Renal cortical epithelial cell (primary cell): ENCODE measurements at regions not wholly inside any gene's neighbourhood (a gene's known extent, or its start where the extent isn't known, plus 50 kb on each side); places are given as distances from the start of the nearest gene placed in this dataset.
A peak's percentile ranks its signal among the peaks of the same experiment; 100 is the strongest.
"Not testable (repeated sequence)": the region's sequence is repeated elsewhere in the genome, so short reads cannot be mapped to it uniquely, and the experiment has no call there.

Source experiments
- DNase-seq: peaks from one replicate; pipeline ENCODE4 v3.0.0-alpha.2; 2011; ENCODE audit warnings: low read depth

- DNase-seq = no peak
Observed at GRCh38 chr3:74978684-74979083, 364.2 kb upstream of the CNTN3 start.

DNA sequence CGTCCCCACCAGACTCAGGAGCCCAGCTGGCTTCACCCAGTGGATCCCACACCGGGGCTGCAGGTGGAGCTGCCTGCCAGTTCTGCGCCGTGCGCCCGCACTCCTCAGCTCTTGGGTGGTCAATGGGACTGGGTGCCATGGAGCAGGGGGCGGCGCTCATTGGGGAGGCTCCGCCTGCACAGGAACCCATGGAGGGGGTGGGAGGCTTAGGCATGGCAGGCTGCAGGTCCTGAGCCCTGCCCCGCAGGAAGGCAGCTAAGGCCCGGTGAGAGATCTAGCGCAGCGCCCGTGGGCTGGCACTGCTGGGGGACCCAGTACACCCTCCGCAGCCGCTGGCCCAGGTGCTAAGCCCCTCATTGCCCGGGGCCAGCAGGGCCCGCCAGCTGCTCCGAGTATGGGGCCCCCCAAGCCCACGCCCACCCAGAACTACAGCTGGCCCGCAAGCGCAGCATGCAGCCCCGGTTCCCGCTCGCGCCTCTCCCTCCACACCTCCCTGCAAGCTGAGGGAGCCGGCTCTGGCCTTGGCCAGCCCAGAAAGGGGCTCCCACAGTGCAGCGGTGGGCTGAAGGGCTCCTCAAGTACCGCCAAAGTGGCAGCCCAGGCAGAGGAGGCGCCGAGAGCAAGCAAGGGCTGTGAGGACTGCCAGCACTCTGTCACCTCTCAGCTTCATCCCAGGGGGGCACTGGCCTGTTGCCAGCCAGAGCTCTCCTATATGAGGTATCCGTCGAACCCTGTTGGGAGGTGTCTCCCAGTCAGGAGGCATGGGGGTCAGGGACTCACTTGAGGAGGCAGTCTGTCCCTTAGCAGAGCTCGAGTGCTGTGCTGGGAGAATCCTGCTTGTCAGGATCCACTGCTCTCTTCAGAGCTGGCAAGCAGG is 370.8 kb upstream of the CNTN3 start:
- DNase-seq = not testable (repeated sequence)

GRCh38 chr3:74988095-74988494 is 373.6 kb upstream of the CNTN3 start:
- no peak for DNase-seq

GRCh38 chr3:74992898-74993297 is 378.4 kb upstream of the CNTN3 start:
- DNase-seq = no peak

DNA sequence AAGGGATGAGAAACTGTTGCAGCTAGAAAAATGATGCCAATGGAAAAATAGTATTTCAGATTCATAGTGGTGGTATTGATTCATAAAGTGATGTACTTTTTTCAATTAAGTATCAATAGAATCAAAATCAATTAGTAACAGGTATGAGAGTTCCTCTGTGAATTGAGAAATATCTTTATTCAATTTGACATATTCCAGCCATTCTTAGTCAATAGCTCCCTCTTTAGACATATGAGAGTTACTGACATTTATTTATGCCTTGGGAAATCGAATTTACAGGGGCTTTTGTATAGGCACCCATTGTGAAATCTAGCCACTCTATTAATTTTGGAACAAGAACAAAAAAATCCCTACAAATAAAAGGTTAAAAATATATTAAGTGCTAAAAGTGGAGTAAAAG is 386.9 kb upstream of the CNTN3 start:
- peak; percentile 6 for DNase-seq

- no peak for DNase-seq
Observed at GRCh38 chr3:75012791-75013331, 398.4 kb upstream of the CNTN3 start.

- DNase-seq = no peak
Observed at GRCh38 chr3:75014008-75014407, 399.5 kb upstream of the CNTN3 start.

DNA sequence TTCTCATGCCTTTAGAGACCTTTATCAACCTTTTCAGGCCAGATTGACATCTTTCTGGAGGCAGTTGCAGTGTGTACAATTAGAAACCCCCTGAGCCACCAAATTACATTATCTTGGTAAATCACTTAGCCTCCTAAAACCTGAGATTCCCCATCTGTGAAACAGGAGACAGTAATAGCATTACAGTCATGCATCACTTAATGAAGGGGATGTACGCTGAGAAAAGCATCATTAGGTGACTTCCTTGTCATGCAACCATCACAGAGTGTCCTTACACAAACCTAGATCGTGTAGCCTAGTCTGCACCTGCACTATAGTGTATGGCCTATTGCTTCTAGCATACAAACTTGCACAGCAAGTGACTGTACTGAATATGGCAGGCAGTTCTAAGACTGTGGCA is 400.8 kb upstream of the CNTN3 start:
- DNase-seq = no peak

DNA sequence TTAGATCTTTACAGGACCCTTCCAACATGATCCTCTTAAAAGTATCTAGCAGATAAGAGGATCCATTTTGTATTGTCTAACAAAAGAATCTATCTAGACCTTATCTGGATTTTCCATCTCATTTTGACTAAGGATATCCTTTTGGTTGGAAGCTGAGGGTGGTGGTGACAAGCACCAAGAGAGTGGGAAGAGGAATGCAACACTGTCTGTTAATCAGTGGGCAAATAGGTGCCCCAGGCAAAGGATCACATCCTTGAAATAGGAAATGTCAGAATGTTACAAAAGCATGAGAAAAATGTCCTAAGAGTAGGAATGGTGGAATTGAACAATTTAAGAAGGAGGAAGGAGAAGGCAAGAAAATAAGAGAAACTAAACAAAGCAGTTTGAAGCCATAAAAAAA is 420.7 kb upstream of the CNTN3 start:
- no peak for DNase-seq

GRCh38 chr3:75042941-75043340 is 428.5 kb upstream of the CNTN3 start:
- DNase-seq = no peak

DNA sequence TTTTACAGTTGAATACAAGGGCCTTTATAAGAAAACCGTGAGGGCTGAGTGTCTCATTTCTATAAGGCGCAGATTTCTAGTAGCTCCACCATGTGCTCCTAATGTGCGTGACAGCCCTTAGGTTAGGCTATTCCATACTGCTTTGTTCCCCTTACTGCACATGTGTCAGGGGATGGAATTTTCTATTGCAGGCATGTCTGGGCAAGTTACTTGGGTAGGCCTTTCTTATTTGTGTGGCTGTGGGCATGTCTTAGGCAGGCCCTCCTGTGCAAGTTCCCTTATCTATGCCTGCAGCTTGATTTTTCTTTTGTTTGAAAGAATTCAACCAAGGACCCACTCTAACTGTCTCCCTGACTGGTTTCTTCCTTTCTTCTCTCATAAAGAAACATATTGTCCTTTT is 434.2 kb upstream of the CNTN3 start:
- no peak for DNase-seq

- no peak for DNase-seq
Observed at GRCh38 chr3:75049533-75049932, 435.1 kb upstream of the CNTN3 start.

DNA sequence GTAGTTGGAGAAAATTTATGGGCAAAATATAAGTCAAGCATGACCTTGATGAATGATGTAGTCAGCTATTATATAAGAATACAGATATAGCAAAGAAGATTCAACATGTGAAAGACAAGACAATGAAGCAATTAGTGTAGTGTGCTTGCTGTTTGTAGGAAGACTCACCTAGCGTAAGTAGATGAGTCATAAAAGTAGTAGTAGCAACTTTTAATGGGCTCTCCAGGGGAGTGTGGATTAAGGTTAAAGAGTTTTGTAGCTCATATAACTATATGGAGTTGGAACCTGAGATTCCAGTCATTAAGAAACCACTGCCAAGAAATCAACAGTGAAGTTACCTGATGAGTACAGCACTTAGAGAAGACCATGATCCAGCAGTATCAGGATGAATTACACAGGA is 444.7 kb upstream of the CNTN3 start:
- DNase-seq = no peak

DNA sequence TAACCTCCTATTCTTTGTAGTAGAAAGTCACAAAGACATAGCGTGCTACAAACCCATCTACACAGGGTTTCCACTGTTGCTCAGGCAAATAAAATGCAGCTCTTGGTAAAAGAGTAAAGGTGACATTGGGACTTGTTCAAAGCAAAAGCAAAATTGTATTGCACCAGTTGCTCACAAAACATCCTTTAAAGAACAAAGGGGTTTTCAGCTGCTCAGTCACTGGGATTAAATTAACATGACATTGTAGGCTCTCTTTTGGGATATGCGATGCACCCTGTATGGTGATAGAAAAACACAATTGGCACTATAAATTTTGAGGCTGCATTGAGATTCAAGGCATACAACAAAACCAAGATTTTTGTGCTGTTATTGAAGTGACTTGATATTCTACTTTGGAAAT is 447.3 kb upstream of the CNTN3 start:
- DNase-seq = no peak

DNA sequence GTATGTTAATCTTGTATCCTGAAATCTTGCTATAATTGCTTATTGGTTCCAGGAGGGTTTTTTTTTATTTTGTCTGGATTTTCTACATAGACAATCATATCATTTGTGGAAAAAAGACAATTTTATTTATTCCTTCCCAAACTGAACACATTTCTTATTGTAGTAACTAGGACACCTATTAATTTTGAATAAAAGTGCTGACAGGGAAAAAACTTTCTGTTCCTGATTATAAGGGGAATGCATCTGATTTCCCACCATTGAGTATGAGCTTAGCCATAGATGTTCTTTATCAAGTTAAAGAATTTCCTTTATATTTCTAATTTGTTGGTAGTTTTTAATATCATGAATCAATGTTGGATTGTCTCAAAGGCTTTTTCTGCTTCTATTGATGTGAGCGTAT is 460.7 kb upstream of the CNTN3 start:
- no peak for DNase-seq

- no peak for DNase-seq
Observed at GRCh38 chr3:75076481-75076880, 462.0 kb upstream of the CNTN3 start.

- no peak for DNase-seq
Observed at GRCh38 chr3:75078290-75078689, 463.8 kb upstream of the CNTN3 start.

GRCh38 chr3:75082845-75083244 is 468.4 kb upstream of the CNTN3 start:
- no peak for DNase-seq

DNA sequence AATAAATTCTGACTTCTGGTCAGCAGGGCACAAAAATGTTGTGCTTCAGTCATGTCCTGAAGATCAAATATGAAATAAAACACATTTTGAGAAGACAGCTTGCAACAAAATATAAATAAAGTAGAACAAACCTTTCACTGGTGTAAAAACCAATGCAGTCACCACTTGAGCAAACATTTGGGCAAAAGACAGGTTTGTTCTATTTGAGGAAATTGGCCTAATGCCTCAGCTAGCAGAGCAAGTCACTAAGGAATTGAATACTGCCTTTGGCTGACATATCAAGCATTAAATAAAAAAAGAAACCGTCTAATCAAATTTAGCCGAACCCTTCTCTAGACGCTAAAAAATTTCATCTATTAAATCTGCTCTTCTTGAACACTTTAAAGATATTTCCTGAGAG is 475.4 kb upstream of the CNTN3 start:
- DNase-seq = no peak

GRCh38 chr3:75101329-75102147 is 487.1 kb upstream of the CNTN3 start:
- no peak for DNase-seq

DNA sequence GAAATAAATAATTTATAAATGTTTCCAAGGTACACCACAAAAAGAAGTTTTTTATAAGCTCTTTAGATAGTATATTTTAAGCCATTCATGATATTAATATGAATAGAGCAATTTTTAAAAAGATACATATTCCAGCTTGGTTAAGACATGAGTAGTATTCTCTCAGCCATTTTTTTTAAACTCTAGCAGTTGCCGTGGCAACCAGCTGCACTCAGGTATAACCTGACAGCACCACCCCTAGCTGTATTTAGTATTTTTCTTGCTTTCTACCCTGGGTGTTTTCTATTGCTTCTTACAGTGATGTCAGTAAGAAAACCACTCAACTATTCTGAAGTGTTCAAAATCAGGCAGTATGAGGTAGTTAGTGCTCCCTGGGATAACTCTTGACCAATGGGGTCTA is 496.3 kb upstream of the CNTN3 start:
- DNase-seq = no peak

DNA sequence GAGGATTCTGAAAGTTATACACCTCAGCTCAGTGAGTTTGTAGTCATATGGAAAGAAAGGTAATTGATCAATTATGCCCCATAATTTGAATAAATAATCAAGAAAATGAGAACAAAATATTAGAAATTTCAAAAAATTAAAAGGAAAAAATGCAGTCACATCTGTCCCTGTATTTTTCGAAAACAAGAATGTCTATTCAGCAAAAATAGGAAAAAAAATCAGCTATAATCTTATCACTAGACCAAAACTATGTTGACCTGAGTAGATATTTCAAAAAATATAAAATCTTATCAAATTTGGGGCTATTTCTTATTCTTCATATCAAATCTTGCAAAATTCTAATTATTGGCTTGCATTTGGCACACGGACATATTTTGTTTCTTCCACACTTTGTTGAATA is 501.2 kb upstream of the CNTN3 start:
- DNase-seq = no peak

- DNase-seq = no peak
Observed at GRCh38 chr3:75118779-75119178, 504.3 kb upstream of the CNTN3 start.
